HEK293 (cell line): ENCODE measurements at regions not wholly inside any gene's neighbourhood (a gene's known extent, or its start where the extent isn't known, plus 50 kb on each side); places are given as distances from the start of the nearest gene placed in this dataset.

Experiments used
- CTCF ChIA-PET: fragments of 350-600 bp; formaldehyde crosslinking; extraction: SDS; loops from one replicate; lab custom pipeline; 2021; ENCODE audit warnings: antibody characterized with exemption; lab: Yijun Ruan, JAX
- POLR2A ChIA-PET: fragments of 300-600 bp; formaldehyde crosslinking; extraction: SDS; loops from one replicate; lab custom pipeline; 2020; ENCODE audit warnings: antibody characterized with exemption, inconsistent platforms; lab: Yijun Ruan, JAX
- H3K27ac ChIP-seq: fragments of 200-500 bp; sonication (Bioruptor generic); 2 replicates; pipeline ENCODE4 v1.5.1; 2014; ENCODE audit warnings: low read depth, low read length, control low read depth, inconsistent platforms; ENCODE audit errors: extremely low read depth
- H3K36me3 ChIP-seq, 2 experiments: fragments of 200-500 bp in 1 of 2; sonication (Bioruptor generic) in 1 of 2; 1 replicate in 1 of 2; 2 replicates in 1 of 2; pipeline ENCODE4 v1.5.1; 2014 to 2017; ENCODE audit warnings: inconsistent platforms in 2 of 2, low read length in 2 of 2; ENCODE audit not compliant: control insufficient read depth in 2 of 2, insufficient read depth in 1 of 2
- H3K4me1 ChIP-seq: fragments of 200-500 bp; sonication (Bioruptor generic); 2 replicates; pipeline ENCODE4 v1.5.1; 2014; ENCODE audit warnings: mild to moderate bottlenecking, low read length, inconsistent platforms; ENCODE audit not compliant: control insufficient read depth, insufficient read depth
- H3K4me3 ChIP-seq: 2 replicates; pipeline ENCODE4 v1.5.1; 2011; ENCODE audit warnings: low read depth, mild to moderate bottlenecking, control low read depth, low read length, moderate library complexity
- H3K9me3 ChIP-seq: fragments of 200-500 bp; sonication (Bioruptor generic); 2 replicates; pipeline ENCODE4 v1.5.1; 2014; ENCODE audit warnings: low read depth, low read length, inconsistent platforms; ENCODE audit not compliant: control insufficient read depth, insufficient read depth
- IKZF3 ChIP-seq: fragments of 450-650 bp; IDR thresholded peaks from 2 replicates; pipeline ENCODE4 v1.5.0; 2018; ENCODE audit warnings: missing biosample characterization, mild to moderate bottlenecking, missing genetic modification characterization, moderate library complexity
- KLF9 ChIP-seq: fragments of 450-650 bp; formaldehyde crosslinking; IDR thresholded peaks from 2 replicates; pipeline ENCODE4 v1.5.1; 2016; ENCODE audit warnings: missing biosample characterization, missing genetic modification characterization, low read depth
- PRDM1 ChIP-seq: fragments of 450-650 bp; formaldehyde crosslinking; IDR thresholded peaks from 2 replicates; pipeline ENCODE4; 2016; ENCODE audit warnings: missing biosample characterization, missing genetic modification characterization
- RBAK ChIP-seq: fragments of 450-650 bp; formaldehyde crosslinking; IDR thresholded peaks from 2 replicates; pipeline ENCODE4 v1.5.1; 2016; ENCODE audit warnings: missing biosample characterization, missing genetic modification characterization
- WT1 ChIP-seq: fragments of 450-650 bp; formaldehyde crosslinking; IDR thresholded peaks from 2 replicates; pipeline ENCODE4 v1.5.1; 2016; ENCODE audit warnings: missing biosample characterization, missing genetic modification characterization
- YY2 ChIP-seq: fragments of 450-650 bp; formaldehyde crosslinking; IDR thresholded peaks from 2 replicates; pipeline ENCODE4 v1.5.1; 2016; ENCODE audit warnings: missing biosample characterization, missing genetic modification characterization
- ZBTB7A ChIP-seq: fragments of 450-650 bp; formaldehyde crosslinking; IDR thresholded peaks from 2 replicates; pipeline ENCODE4 v1.5.1; 2016; ENCODE audit warnings: low read depth, missing biosample characterization, missing genetic modification characterization
- ZFP3 ChIP-seq: fragments of 450-650 bp; formaldehyde crosslinking; IDR thresholded peaks from 2 replicates; pipeline ENCODE4 v1.5.1; 2016; ENCODE audit warnings: low read depth, missing biosample characterization, missing genetic modification characterization
- ZNF132 ChIP-seq: fragments of 450-650 bp; formaldehyde crosslinking; IDR thresholded peaks from 2 replicates; pipeline ENCODE4 v1.5.1; 2017; ENCODE audit warnings: missing biosample characterization, missing genetic modification characterization, borderline replicate concordance
- ZNF155 ChIP-seq: fragments of 450-650 bp; formaldehyde crosslinking; IDR thresholded peaks from 2 replicates; pipeline ENCODE4 v1.5.1; 2016; ENCODE audit warnings: missing biosample characterization, missing genetic modification characterization
- ZNF169 ChIP-seq: fragments of 450-650 bp; formaldehyde crosslinking; IDR thresholded peaks from 2 replicates; pipeline ENCODE4 v1.5.1; 2016; ENCODE audit warnings: missing biosample characterization, missing genetic modification characterization
- ZNF24 ChIP-seq: fragments of 450-650 bp; formaldehyde crosslinking; IDR thresholded peaks from 2 replicates; pipeline ENCODE4 v1.5.1; 2016; ENCODE audit warnings: missing biosample characterization, missing genetic modification characterization
- ZNF274 ChIP-seq, 2 experiments: fragments of 200-500 bp in 1 of 2; fragments of 450-650 bp in 1 of 2; sonication (Bioruptor generic) in 1 of 2; formaldehyde crosslinking in 1 of 2; IDR thresholded peaks; 2 replicates each; pipeline versions ENCODE4 v1.5.1 to v1.6.1; 2014 to 2016; ENCODE audit warnings: borderline replicate concordance in 1 of 2, inconsistent platforms in 1 of 2, low read length in 1 of 2, missing biosample characterization in 1 of 2, missing genetic modification characterization in 1 of 2
- ZNF354C ChIP-seq: fragments of 450-650 bp; formaldehyde crosslinking; IDR thresholded peaks from 2 replicates; pipeline ENCODE4 v1.5.1; 2016; ENCODE audit warnings: missing biosample characterization, missing genetic modification characterization, low read depth, borderline replicate concordance
- ZNF416 ChIP-seq: fragments of 450-650 bp; formaldehyde crosslinking; IDR thresholded peaks from 2 replicates; pipeline ENCODE4 v1.5.1; 2016; ENCODE audit warnings: missing biosample characterization, missing genetic modification characterization
- ZNF560 ChIP-seq: fragments of 450-650 bp; formaldehyde crosslinking; IDR thresholded peaks from 2 replicates; pipeline ENCODE4 v1.5.1; 2017; ENCODE audit warnings: missing biosample characterization, missing genetic modification characterization, borderline replicate concordance
- ZNF623 ChIP-seq: fragments of 450-650 bp; formaldehyde crosslinking; IDR thresholded peaks from 2 replicates; pipeline ENCODE4 v1.5.1; 2016; ENCODE audit warnings: missing biosample characterization, missing genetic modification characterization
- ZNF658 ChIP-seq: fragments of 450-650 bp; formaldehyde crosslinking; IDR thresholded peaks from 2 replicates; pipeline ENCODE4; 2016; ENCODE audit warnings: missing biosample characterization, missing genetic modification characterization
- ZNF747 ChIP-seq: fragments of 450-650 bp; formaldehyde crosslinking; IDR thresholded peaks from 2 replicates; pipeline ENCODE4 v1.5.1; 2016; ENCODE audit warnings: missing biosample characterization, missing genetic modification characterization
- ZXDB ChIP-seq: fragments of 450-650 bp; formaldehyde crosslinking; IDR thresholded peaks from 2 replicates; pipeline ENCODE4 v1.5.1; 2016; ENCODE audit warnings: missing biosample characterization, missing genetic modification characterization
- TF ChIP-seq, protein P1 (sequence below): fragments of 450-650 bp; IDR thresholded peaks from 2 replicates; pipeline ENCODE4 v1.5.1; 2018; ENCODE audit warnings: missing biosample characterization, mild to moderate bottlenecking, missing genetic modification characterization
- TF ChIP-seq, protein P2 (sequence below): fragments of 450-650 bp; formaldehyde crosslinking; IDR thresholded peaks from 2 replicates; pipeline ENCODE4 v1.5.1; 2016; ENCODE audit warnings: missing biosample characterization, missing genetic modification characterization
- TF ChIP-seq, protein P3 (sequence below): fragments of 450-650 bp; formaldehyde crosslinking; IDR thresholded peaks from 2 replicates; pipeline ENCODE4 v1.5.1; 2016; ENCODE audit warnings: missing biosample characterization, missing genetic modification characterization
- TF ChIP-seq, protein P4 (sequence below): fragments of 450-650 bp; formaldehyde crosslinking; IDR thresholded peaks from 2 replicates; pipeline ENCODE4 v1.5.1; 2016; ENCODE audit warnings: missing biosample characterization, missing genetic modification characterization
- TF ChIP-seq, protein P5 (sequence below): fragments of 450-650 bp; formaldehyde crosslinking; IDR thresholded peaks from 2 replicates; pipeline ENCODE4 v1.5.1; 2016; ENCODE audit warnings: missing biosample characterization, missing genetic modification characterization

DNA sequence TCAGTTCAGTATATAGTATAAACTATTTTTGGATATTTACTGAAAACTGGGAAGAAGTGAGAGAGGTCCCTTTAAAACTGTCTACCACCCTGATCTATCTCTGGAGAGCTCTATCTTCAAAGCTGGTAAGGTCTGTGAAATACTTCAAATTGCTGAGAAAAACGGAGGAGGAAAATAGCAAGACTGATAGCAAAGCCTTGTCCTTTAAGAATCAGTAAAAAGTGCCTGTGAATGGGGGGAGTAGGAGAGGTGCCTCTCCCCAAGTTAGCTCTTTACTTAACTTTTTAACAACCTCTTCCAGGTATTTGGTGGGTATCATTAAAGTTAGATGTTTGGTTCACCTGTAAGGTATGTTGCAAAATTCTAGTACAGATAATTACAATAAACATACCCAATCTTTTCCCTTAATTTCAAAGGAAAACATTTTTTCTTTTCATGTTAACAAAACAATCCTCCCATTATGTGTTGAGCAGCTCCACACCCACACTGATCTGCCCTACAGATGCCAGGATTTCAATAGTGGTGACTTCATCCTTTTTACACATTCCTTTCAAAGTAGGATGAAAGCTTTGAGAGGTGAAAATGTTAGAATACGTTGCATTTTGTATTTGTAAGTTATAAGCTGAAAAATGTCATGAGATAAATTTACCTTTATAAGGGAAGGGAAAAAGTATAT lies 149.2 kb downstream of the CRPPA start:
- no peak overlapping the region for H3K4me3 ChIP-seq
- no peaks in the 10 kb centered on the region for H3K36me3 ChIP-seq
- H3K4me1 ChIP-seq = no peaks in the 10 kb centered on the region
- no peak for TF ChIP-seq ZNF132 (tag by site-specific recombination)
- TF ChIP-seq ZNF274 (IDR thresholded peaks at IDR 0.05; ENCODE audit: low read length) = no peak
- TF ChIP-seq ZNF274 (tag by site-specific recombination; IDR thresholded peaks at IDR 0.05; ENCODE audit: borderline replicate concordance) = no peak
- no peak for TF ChIP-seq ZNF747
- TF ChIP-seq, protein P1, sequence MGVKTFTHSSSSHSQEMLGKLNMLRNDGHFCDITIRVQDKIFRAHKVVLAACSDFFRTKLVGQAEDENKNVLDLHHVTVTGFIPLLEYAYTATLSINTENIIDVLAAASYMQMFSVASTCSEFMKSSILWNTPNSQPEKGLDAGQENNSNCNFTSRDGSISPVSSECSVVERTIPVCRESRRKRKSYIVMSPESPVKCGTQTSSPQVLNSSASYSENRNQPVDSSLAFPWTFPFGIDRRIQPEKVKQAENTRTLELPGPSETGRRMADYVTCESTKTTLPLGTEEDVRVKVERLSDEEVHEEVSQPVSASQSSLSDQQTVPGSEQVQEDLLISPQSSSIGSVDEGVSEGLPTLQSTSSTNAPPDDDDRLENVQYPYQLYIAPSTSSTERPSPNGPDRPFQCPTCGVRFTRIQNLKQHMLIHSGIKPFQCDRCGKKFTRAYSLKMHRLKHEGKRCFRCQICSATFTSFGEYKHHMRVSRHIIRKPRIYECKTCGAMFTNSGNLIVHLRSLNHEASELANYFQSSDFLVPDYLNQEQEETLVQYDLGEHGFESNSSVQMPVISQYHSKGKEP (tag by site-specific recombination) = no peak
- TF ChIP-seq, protein P2, sequence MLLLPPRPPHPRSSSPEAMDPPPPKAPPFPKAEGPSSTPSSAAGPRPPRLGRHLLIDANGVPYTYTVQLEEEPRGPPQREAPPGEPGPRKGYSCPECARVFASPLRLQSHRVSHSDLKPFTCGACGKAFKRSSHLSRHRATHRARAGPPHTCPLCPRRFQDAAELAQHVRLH (tag by site-specific recombination) = no peak
- TF ChIP-seq, protein P3, sequence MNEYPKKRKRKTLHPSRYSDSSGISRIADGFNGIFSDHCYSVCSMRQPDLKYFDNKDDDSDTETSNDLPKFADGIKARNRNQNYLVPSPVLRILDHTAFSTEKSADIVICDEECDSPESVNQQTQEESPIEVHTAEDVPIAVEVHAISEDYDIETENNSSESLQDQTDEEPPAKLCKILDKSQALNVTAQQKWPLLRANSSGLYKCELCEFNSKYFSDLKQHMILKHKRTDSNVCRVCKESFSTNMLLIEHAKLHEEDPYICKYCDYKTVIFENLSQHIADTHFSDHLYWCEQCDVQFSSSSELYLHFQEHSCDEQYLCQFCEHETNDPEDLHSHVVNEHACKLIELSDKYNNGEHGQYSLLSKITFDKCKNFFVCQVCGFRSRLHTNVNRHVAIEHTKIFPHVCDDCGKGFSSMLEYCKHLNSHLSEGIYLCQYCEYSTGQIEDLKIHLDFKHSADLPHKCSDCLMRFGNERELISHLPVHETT (tag by site-specific recombination) = no peak
- no peak for TF ChIP-seq KLF9
- no peak for TF ChIP-seq ZNF658 (tag by site-specific recombination)
- TF ChIP-seq, all 188 proteins: peak for 0
- ChIA-PET POLR2A (interaction anchor here (0.6 to 0.8 kb wide), 2 partner anchors 149 to 194 kb away, joined by 3 read pairs; partner anchors contain the start of genes CRPPA and SOSTDC1), CTCF (no interaction called here)
- Histone ChIP-seq H3K27ac (no peak overlapping the region), H3K9me3 (no peaks in the 10 kb centered on the region)

- no peaks in the 10 kb centered on the region for H3K9me3 ChIP-seq
- TF ChIP-seq ZNF658 (tag by site-specific recombination) (no peak), WT1 (tag by site-specific recombination) (no peak), ZNF24 (no peak), ZNF416 (no peak)
- ChIA-PET POLR2A (interaction anchor here (0.6 kb wide), 1 partner anchor 149 kb away, joined by 3 read pairs; the partner anchor contains the start of gene CRPPA), CTCF (no interaction called here)
- no peak overlapping the region for H3K4me3 ChIP-seq
- no peaks in the 10 kb centered on the region for H3K4me1 ChIP-seq
- no peaks in the 10 kb centered on the region for H3K36me3 ChIP-seq
- H3K27ac ChIP-seq = no peak overlapping the region
Measured at GRCh38 chr7:16271355-16271915, 149.9 kb downstream of the CRPPA start.

DNA sequence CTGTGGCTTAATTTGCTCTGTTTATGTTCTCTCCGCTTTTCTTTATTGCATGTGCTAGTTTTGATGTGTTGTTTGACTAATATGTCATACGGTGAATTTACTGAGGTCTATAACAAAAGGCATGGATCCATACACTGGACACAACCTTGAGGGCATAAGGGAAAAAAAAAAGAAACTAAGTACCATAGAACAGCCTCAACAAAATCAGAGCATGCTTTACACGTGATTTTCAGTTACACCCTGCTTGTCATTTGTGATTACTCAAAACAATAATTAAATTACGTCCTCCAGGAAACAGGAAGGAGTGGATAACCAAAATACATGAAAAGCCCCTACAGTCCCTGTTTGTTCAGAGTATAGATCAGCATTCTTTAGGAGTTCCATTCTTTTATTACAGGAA lies 150.5 kb downstream of the CRPPA start:
- no peaks in the 10 kb centered on the region for H3K9me3 ChIP-seq
- no peaks in the 10 kb centered on the region for H3K36me3 ChIP-seq
- ChIA-PET POLR2A (no interaction called here), CTCF (no interaction called here)
- TF ChIP-seq ZNF560 (tag by site-specific recombination) = no peak
- no peak for TF ChIP-seq ZNF169 (tag by site-specific recombination)
- no peak for TF ChIP-seq ZNF354C (tag by site-specific recombination)
- TF ChIP-seq ZFP3 = no peak
- TF ChIP-seq ZBTB7A (tag by site-specific recombination) = no peak
- no peak for TF ChIP-seq PRDM1
- no peak for TF ChIP-seq YY2 (tag by site-specific recombination)
- no peak for TF ChIP-seq ZNF155 (tag by site-specific recombination)
- TF ChIP-seq, protein P4, sequence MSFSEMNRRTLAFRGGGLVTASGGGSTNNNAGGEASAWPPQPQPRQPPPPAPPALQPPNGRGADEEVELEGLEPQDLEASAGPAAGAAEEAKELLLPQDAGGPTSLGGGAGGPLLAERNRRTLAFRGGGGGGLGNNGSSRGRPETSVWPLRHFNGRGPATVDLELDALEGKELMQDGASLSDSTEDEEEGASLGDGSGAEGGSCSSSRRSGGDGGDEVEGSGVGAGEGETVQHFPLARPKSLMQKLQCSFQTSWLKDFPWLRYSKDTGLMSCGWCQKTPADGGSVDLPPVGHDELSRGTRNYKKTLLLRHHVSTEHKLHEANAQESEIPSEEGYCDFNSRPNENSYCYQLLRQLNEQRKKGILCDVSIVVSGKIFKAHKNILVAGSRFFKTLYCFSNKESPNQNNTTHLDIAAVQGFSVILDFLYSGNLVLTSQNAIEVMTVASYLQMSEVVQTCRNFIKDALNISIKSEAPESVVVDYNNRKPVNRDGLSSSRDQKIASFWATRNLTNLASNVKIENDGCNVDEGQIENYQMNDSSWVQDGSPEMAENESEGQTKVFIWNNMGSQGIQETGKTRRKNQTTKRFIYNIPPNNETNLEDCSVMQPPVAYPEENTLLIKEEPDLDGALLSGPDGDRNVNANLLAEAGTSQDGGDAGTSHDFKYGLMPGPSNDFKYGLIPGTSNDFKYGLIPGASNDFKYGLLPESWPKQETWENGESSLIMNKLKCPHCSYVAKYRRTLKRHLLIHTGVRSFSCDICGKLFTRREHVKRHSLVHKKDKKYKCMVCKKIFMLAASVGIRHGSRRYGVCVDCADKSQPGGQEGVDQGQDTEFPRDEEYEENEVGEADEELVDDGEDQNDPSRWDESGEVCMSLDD = no peak
- no peak for TF ChIP-seq RBAK
- no peak for TF ChIP-seq ZXDB
- TF ChIP-seq ZNF623 = no peak
- TF ChIP-seq IKZF3 (tag by site-specific recombination) = no peak
- TF ChIP-seq, protein P5, sequence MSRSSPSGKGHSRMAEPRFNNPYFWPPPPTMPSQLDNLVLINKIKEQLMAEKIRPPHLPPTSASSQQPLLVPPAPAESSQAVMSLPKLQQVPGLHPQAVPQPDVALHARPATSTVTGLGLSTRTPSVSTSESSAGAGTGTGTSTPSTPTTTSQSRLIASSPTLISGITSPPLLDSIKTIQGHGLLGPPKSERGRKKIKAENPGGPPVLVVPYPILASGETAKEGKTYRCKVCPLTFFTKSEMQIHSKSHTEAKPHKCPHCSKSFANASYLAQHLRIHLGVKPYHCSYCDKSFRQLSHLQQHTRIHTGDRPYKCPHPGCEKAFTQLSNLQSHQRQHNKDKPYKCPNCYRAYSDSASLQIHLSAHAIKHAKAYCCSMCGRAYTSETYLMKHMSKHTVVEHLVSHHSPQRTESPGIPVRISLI (tag by site-specific recombination) = no peak
- no peak overlapping the region for H3K27ac ChIP-seq
- H3K4me3 ChIP-seq = no peak overlapping the region
- H3K4me1 ChIP-seq = no peaks in the 10 kb centered on the region
